HFF-Myc (cell line): ENCODE measurements at regions not wholly inside any gene's neighbourhood (a gene's known extent, or its start where the extent isn't known, plus 50 kb on each side); places are given as distances from the start of the nearest gene placed in this dataset.

Experiments used
- DNase-seq: peaks from one replicate; pipeline ENCODE4 v3.0.0-alpha.2; 2011; ENCODE audit warnings: low read depth; ENCODE audit errors: extremely low read depth
- H3K4me3 ChIP-seq: replicated peaks from 2 replicates; pipeline ENCODE4 v1.5.1; 2011; ENCODE audit warnings: low read depth, mild to moderate bottlenecking, control low read depth, low read length
- TF ChIP-seq, protein P1 (sequence below): IDR thresholded peaks from 2 replicates; pipeline ENCODE4 v1.5.1; 2012; ENCODE audit warnings: mild to moderate bottlenecking, low read depth, low read length, control low read depth; ENCODE audit errors: missing control alignments

DNA sequence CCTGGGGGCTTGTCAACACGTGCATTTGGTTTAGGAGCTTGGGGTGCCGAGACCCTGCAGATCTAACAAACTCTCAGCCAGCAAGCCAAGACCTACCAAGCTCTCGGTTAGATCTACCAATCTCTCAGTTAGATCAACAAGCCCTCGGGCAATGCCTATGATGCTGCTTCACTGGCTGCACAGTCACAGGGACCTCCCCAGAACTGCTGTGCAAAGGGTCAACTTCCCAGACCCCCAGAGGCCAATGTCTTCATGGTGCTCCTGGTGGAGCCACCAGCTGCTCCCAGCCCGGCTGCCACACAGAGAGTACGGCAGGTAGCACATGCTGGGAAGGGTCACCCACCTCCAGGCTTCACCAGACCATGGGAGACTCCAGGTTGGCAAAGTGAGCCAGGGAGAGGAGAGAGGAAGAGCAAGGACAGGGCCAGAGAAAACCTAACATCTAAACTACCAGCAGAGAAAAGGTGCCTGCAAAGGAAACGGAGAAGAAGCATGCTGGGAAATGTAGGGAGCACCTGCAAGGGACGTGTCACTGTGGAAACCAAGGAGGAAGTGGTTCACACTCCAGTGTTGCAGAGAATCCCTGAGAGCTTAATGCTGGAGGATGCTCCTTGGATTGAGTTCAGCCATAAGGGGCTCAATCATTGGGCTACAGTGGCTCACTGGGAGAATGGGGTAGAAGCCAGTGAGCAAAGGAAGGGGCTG lies 51.5 kb upstream of the GDF10 start:
- H3K4me3 ChIP-seq: no peak overlapping the region
- TF ChIP-seq, protein P1, sequence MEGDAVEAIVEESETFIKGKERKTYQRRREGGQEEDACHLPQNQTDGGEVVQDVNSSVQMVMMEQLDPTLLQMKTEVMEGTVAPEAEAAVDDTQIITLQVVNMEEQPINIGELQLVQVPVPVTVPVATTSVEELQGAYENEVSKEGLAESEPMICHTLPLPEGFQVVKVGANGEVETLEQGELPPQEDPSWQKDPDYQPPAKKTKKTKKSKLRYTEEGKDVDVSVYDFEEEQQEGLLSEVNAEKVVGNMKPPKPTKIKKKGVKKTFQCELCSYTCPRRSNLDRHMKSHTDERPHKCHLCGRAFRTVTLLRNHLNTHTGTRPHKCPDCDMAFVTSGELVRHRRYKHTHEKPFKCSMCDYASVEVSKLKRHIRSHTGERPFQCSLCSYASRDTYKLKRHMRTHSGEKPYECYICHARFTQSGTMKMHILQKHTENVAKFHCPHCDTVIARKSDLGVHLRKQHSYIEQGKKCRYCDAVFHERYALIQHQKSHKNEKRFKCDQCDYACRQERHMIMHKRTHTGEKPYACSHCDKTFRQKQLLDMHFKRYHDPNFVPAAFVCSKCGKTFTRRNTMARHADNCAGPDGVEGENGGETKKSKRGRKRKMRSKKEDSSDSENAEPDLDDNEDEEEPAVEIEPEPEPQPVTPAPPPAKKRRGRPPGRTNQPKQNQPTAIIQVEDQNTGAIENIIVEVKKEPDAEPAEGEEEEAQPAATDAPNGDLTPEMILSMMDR: no peak

DNA sequence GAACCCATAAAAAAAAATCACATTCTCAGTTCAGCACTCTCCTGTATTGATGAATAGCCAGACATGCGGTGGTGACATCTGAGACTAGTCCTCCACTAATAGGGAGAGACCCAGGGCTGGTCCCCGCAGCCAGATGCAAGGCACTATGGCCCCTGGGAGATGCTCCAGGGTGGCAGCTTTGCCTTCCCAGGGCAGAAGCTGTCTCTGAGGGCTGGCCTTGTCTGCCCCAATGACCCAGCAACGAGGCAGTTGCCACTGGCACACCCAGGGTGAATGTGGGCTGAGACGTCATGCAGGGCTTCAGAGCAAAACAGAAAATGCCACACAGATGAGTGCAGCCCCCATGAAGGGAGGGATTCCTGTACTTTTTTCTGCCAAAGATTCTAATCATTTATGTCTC lies 50.1 kb upstream of the GDF10 start:
- DNase-seq: no peak
- H3K4me3 ChIP-seq: no peak overlapping the region
- TF ChIP-seq, protein P1: no peak

More for the DNA sequence above, 51.5 kb upstream of the GDF10 start:
- no peak for DNase-seq
